Sigmoid colon (tissue), 4 donors: ENCODE measurements at regions not wholly inside any gene's neighbourhood (a gene's known extent, or its start where the extent isn't known, plus 50 kb on each side); places are given as distances from the start of the nearest gene placed in this dataset.

Experiments
- EP300 ChIP-seq, 4 donors: sonication (generic); formaldehyde crosslinking; IDR thresholded peaks; one replicate each; pipeline ENCODE4 v1.6.1; 2017; ENCODE audit warnings: antibody characterized with exemption in 4 of 4
- POLR2AphosphoS5 ChIP-seq, 4 donors: sonication (generic); formaldehyde crosslinking; IDR thresholded peaks; one replicate each; pipeline ENCODE4 v1.6.1; 2017; ENCODE audit warnings: antibody characterized with exemption in 4 of 4

DNA sequence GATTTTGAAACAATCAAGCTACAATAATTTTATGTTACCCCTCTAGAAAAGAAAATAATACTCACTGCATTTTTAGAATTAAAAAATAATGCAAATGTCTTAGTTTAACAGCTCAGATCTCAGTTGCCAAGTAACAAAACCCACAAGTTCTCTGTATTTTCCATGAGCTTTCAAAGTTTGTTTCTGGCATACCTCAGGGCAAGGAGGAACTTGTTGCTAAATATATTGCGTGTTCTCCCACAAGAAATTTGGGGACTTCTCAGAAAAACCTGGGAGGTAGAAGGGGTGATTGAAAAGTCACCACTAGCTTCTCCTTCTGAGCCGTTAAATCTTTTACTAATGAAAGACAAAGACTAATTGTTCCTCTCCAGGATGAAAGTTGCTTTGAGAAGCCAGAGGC lies 236.8 kb upstream of the MARCKS start:
- TF ChIP-seq EP300 (IDR thresholded peaks at IDR 0.05), result no peak
- no peak for TF ChIP-seq POLR2AphosphoS5 (IDR thresholded peaks at IDR 0.05)
